GM23248 (cell line): ENCODE measurements at regions not wholly inside any gene's neighbourhood (a gene's known extent, or its start where the extent isn't known, plus 50 kb on each side); places are given as distances from the start of the nearest gene placed in this dataset.

ENCODE experiments used
- EZH2 ChIP-seq: fragments of 200-600 bp; sonication (generic); IDR thresholded peaks from 2 replicates; pipeline ENCODE4 v1.6.1; 2018; ENCODE audit warnings: antibody characterized with exemption, mild to moderate bottlenecking; ENCODE audit not compliant: insufficient read depth, poor library complexity, severe bottlenecking
- EZH2phosphoT487 ChIP-seq: fragments of 200-600 bp; sonication (generic); IDR thresholded peaks from 2 replicates; pipeline ENCODE4 v1.6.1; 2018; ENCODE audit warnings: antibody characterized with exemption, moderate library complexity, mild to moderate bottlenecking, low read depth; ENCODE audit not compliant: insufficient read depth

DNA sequence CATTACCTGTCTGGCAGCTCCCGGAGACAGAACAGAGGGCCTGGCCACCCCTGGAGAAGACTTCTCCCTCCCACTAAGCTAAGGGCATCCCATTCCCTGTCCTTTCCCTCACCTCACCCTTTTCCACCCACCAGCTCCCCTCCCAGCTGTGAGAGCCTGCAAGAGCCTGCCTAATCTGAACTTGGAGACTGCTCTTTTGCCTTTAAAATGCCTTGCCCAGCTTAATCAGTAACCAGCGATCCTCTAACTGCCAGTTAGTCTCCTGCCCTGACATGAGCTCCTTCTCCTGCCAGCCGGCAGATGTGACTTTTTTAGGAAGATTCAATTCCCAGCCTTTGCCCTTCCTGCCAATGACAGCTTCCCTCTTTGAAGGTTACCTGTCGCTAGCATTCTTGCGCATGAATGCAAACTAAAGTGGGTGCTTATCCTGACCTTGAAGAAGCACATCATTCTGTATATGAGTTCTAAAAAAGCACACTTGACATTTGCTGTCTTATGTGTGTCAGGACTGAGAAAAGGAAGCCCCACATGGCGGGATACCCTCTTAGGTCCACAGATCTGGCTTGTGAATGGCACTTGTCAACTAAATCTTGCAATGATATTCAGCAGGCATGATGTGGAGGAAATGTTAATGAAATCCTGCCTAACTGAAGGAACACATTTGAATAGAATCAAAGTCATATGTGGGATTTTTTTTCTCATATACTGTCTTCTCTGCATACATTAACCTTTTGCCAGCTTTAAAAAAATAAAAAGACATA, 411.2 kb upstream of the SLC30A5 start:
- TF ChIP-seq EZH2 (no peak), EZH2phosphoT487 (no peak)
